GM12874 (cell line): ENCODE measurements at regions not wholly inside any gene's neighbourhood (a gene's known extent, or its start where the extent isn't known, plus 50 kb on each side); places are given as distances from the start of the nearest gene placed in this dataset.

ENCODE experiments used
- CTCF ChIP-seq: IDR thresholded peaks from 2 replicates; pipeline ENCODE4 v1.5.1; 2011; ENCODE audit warnings: low read depth, mild to moderate bottlenecking, control low read depth, low read length, moderate library complexity; ENCODE audit not compliant: insufficient read depth

GRCh38 chr2:121103960-121104359 is 181.0 kb downstream of the TFCP2L1 start:
- no peak for TF ChIP-seq CTCF

GRCh38 chr2:121104721-121105141 is 180.3 kb downstream of the TFCP2L1 start:
- TF ChIP-seq CTCF = no peak

GRCh38 chr2:121110924-121111323 is 174.1 kb downstream of the TFCP2L1 start:
- TF ChIP-seq CTCF = no peak

- no peak for TF ChIP-seq CTCF
Observed at GRCh38 chr2:121118951-121119350, 166.1 kb downstream of the TFCP2L1 start.

- TF ChIP-seq CTCF = no peak
Observed at GRCh38 chr2:121120411-121120810, 164.6 kb downstream of the TFCP2L1 start.

- no peak for TF ChIP-seq CTCF
Observed at GRCh38 chr2:121120991-121121390, 164.0 kb downstream of the TFCP2L1 start.

- TF ChIP-seq CTCF = no peak
Observed at GRCh38 chr2:121121661-121122060, 163.3 kb downstream of the TFCP2L1 start.

GRCh38 chr2:121123268-121123667 is 161.7 kb downstream of the TFCP2L1 start:
- no peak for TF ChIP-seq CTCF
